ENCODE measurements at regions not wholly inside any gene's neighbourhood (a gene's known extent, or its start where the extent isn't known, plus 50 kb on each side); places are given as distances from the start of the nearest gene placed in this dataset.
"Not testable (repeated sequence)": the region's sequence is repeated elsewhere in the genome, so short reads cannot be mapped to it uniquely, and the experiment has no call there.

DNA sequence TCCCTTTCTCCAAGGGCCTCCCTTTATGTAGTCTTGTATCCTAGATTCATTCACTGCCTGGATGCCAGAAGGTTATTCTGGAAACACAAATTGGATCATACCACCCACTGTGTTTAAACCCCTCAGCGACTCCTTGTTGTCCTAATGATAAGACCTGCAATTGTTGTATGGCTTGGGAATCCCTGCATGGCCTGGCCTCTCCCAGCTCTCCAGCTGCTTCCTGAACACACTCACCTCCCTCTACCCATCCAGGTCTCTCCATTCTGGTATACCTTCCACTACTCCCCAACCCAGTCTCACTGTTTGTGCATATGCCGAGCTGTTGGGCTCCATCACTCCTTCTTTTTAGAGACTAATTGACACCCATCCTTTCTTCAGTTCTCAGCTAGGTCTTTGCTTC is 124.3 kb upstream of the ALX4 start:
- TF ChIP-seq, protein P1, sequence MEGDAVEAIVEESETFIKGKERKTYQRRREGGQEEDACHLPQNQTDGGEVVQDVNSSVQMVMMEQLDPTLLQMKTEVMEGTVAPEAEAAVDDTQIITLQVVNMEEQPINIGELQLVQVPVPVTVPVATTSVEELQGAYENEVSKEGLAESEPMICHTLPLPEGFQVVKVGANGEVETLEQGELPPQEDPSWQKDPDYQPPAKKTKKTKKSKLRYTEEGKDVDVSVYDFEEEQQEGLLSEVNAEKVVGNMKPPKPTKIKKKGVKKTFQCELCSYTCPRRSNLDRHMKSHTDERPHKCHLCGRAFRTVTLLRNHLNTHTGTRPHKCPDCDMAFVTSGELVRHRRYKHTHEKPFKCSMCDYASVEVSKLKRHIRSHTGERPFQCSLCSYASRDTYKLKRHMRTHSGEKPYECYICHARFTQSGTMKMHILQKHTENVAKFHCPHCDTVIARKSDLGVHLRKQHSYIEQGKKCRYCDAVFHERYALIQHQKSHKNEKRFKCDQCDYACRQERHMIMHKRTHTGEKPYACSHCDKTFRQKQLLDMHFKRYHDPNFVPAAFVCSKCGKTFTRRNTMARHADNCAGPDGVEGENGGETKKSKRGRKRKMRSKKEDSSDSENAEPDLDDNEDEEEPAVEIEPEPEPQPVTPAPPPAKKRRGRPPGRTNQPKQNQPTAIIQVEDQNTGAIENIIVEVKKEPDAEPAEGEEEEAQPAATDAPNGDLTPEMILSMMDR (IDR thresholded peaks at IDR 0.05; ENCODE audit: unreplicated experiment): no peak
- BruUV-seq (replicated peaks): no TSS peak
- Mint-ChIP-seq H3K9me3 (ENCODE audit: low read depth, unreplicated experiment) (no peaks in the 10 kb centered on the region), H3K4me3 (ENCODE audit: low read depth, unreplicated experiment) (no peak overlapping the region), H3K27me3 (ENCODE audit: unreplicated experiment) (peaks cover 97% of the 10 kb centered on the region), H3K4me1 (ENCODE audit: low read depth, unreplicated experiment) (no peaks in the 10 kb centered on the region), H3K27ac (ENCODE audit: unreplicated experiment) (no peak overlapping the region), H3K36me3 (ENCODE audit: insufficient read depth, unreplicated experiment) (no peaks in the 10 kb centered on the region)
- intact Hi-C loops (cut with micrococcal nuclease; ENCODE audit: unreplicated experiment): no loop called here
- DNase-seq: no peak
- CTCF ChIA-PET: no interaction called here

DNA sequence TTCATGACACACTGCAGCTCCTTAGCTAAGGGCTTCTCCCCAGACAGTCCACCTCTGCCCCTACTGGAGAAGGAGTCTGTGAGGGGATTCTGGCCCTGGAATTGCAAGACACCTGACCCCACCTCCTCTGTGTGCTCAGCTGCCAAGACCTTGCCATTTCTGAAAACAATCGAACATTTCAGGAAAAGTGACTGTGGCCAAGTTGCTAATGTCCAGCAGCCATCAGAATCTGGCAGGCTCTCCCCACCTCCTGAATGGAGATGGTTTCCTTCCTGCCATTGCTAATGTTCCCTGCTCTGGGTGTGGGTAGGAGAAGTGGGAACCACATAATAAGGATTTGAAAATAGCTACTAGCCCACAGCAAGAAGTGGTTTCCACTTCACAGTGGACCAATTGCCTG is 127.2 kb upstream of the ALX4 start:
- Mint-ChIP-seq H3K4me3 (ENCODE audit: low read depth, unreplicated experiment) (no peak overlapping the region), H3K36me3 (ENCODE audit: insufficient read depth, unreplicated experiment) (no peaks in the 10 kb centered on the region), H3K9me3 (ENCODE audit: low read depth, unreplicated experiment) (no peaks in the 10 kb centered on the region), H3K4me1 (ENCODE audit: low read depth, unreplicated experiment) (no peaks in the 10 kb centered on the region), H3K27ac (ENCODE audit: unreplicated experiment) (no peak overlapping the region), H3K27me3 (ENCODE audit: unreplicated experiment) (peaks cover 99% of the 10 kb centered on the region)
- BruUV-seq (replicated peaks): no TSS peak
- CTCF ChIA-PET: no interaction called here
- DNase-seq: no peak
- intact Hi-C loops (cut with micrococcal nuclease; ENCODE audit: unreplicated experiment): no loop called here
- TF ChIP-seq, protein P1 (IDR thresholded peaks at IDR 0.05; ENCODE audit: unreplicated experiment): no peak

DNA sequence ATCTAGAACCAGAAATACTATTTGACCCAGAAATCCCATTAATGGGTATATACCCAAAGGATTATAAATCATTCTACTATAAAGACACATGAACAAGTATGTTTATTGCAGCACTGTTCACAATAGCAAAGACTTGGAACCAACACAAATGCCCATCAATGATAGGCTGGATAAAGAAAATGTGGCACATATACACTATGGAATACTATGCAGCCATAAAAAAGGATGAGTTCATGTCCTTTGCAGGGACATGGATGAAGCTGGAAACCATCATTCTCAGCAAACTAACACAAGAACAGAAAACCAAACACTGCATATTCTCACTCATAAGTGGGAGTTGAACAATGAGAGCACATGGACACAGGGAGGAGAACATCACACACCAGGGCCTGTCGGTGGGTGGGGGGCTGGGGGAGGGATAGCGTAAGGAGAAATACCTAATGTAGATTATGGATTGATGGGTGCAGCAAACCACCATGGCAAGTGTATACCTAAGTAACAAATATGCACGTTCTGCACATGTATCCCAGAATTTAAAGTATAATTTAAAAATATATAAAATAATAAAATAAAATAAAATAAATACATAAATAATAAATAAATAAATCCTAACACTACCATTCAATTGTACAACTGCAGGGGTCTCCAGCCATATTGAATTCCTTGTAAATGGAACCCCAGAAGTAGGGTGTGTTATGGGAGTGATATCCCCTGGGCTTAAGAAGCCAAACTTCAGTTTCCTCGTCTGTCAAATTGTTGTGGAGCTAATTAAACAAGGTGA is 122.4 kb upstream of the CD82 start:
- H3K27ac Mint-ChIP-seq (ENCODE audit: unreplicated experiment): not testable (repeated sequence)

DNA sequence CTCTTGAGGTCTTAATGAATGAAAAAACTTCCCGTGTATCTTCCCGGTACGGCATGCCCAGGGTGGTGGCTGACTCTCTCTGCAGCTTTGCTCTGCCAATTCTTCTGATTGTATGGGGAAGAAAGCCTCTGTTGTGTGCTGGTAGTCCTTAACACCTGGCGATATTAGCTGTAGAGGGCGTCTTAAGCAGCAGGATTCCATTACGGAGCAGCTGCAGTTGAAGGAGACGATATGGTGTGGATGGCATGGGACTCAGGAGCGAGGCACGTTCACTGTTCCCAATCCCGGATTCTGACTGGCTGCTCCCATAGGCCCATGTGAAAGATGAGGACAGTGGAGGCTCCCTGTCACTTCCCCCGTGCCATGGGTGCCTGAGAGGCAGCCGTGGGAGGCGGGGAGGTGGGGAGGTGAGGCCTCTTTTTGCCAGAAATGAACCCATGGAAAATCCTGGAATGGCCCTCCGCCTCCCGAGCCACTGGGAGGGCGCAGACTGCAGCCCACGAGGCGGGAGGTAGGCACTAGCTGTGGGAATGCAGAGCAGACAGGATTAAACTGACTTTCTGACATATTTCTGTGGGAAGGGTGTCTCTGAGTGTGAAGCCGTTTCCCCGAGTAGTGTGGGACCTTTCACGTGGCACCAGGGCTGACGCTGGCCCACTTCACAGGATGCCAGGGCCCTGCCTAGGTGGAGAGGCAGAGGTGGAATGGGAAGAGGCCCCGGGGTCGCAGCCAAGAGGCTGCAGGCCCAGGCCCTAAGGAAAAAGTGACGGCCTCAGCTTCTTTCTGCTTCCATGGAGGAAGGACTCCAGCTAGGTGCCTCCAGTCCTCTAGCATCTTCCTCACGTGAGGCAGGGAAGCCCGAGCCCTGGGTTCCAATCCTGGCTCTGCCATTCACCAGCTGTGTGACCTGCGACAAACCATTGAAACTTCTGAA is 121.4 kb upstream of the CD82 start:
- Mint-ChIP-seq H3K27me3 (ENCODE audit: unreplicated experiment) (peaks cover 38% of the 10 kb centered on the region), H3K9me3 (ENCODE audit: low read depth, unreplicated experiment) (no peaks in the 10 kb centered on the region), H3K27ac (ENCODE audit: unreplicated experiment) (no peak overlapping the region), H3K36me3 (ENCODE audit: insufficient read depth, unreplicated experiment) (no peaks in the 10 kb centered on the region), H3K4me1 (ENCODE audit: low read depth, unreplicated experiment) (peaks cover 12% of the 10 kb centered on the region), H3K4me3 (ENCODE audit: low read depth, unreplicated experiment) (no peak overlapping the region)
- TF ChIP-seq, protein P1 (IDR thresholded peaks at IDR 0.05; ENCODE audit: unreplicated experiment): no peak
- intact Hi-C loops (cut with micrococcal nuclease; ENCODE audit: unreplicated experiment): no loop called here
- CTCF ChIA-PET: interaction anchor here (0.9 kb wide), 1 partner anchor 9 kb away, joined by 4 read pairs; no protein-coding TSS in a partner anchor
- no TSS peak for BruUV-seq (replicated peaks)
- DNase-seq: no peak

More for the DNA sequence above, 122.4 kb upstream of the CD82 start:
- BruUV-seq (replicated peaks); DNase-seq; CTCF ChIA-PET; H3K9me3 Mint-ChIP-seq (ENCODE audit: low read depth, unreplicated experiment); H3K4me3 Mint-ChIP-seq (ENCODE audit: low read depth, unreplicated experiment); H3K36me3 Mint-ChIP-seq (ENCODE audit: insufficient read depth, unreplicated experiment); intact Hi-C loops (cut with micrococcal nuclease; ENCODE audit: unreplicated experiment): not testable (repeated sequence)
- peaks cover 12% of the 10 kb centered on the region for H3K4me1 Mint-ChIP-seq (ENCODE audit: low read depth, unreplicated experiment)
- H3K27me3 Mint-ChIP-seq (ENCODE audit: unreplicated experiment): peaks cover 40% of the 10 kb centered on the region
